SK-N-SH (cell line): ENCODE measurements at regions not wholly inside any gene's neighbourhood (a gene's known extent, or its start where the extent isn't known, plus 50 kb on each side); places are given as distances from the start of the nearest gene placed in this dataset.

Source experiments
- EZH2phosphoT487 ChIP-seq: fragments of 200-600 bp; sonication (generic); IDR thresholded peaks from 2 replicates; pipeline ENCODE4 v1.6.1; 2017; ENCODE audit warnings: low read depth, mixed run types, mild to moderate bottlenecking, antibody characterized with exemption, moderate library complexity, borderline replicate concordance
- RAD21 ChIP-seq: IDR thresholded peaks from 2 replicates; pipeline ENCODE4 v1.6.1; 2012; ENCODE audit warnings: mild to moderate bottlenecking, low read length
- RCOR1 ChIP-seq: fragments of 150-350 bp; IDR thresholded peaks from 2 replicates; pipeline ENCODE4 v1.6.1; 2017; ENCODE audit warnings: antibody characterized with exemption, low read length
- TF ChIP-seq, protein P1 (sequence below): fragments of 150-350 bp; IDR thresholded peaks from 2 replicates; pipeline ENCODE4 v1.6.1; 2017; ENCODE audit warnings: antibody characterized with exemption, low read length, low read depth, borderline replicate concordance
- TF ChIP-seq, protein P2 (sequence below): fragments of 200-600 bp; sonication (generic); IDR thresholded peaks from 2 replicates; pipeline ENCODE4 v1.6.1; 2017; ENCODE audit warnings: antibody characterized with exemption, mild to moderate bottlenecking, moderate library complexity
- TF ChIP-seq, protein P3 (sequence below): IDR thresholded peaks from 2 replicates; pipeline ENCODE4 v1.6.1; 2012; ENCODE audit warnings: mild to moderate bottlenecking, low read depth, low read length, moderate library complexity

DNA sequence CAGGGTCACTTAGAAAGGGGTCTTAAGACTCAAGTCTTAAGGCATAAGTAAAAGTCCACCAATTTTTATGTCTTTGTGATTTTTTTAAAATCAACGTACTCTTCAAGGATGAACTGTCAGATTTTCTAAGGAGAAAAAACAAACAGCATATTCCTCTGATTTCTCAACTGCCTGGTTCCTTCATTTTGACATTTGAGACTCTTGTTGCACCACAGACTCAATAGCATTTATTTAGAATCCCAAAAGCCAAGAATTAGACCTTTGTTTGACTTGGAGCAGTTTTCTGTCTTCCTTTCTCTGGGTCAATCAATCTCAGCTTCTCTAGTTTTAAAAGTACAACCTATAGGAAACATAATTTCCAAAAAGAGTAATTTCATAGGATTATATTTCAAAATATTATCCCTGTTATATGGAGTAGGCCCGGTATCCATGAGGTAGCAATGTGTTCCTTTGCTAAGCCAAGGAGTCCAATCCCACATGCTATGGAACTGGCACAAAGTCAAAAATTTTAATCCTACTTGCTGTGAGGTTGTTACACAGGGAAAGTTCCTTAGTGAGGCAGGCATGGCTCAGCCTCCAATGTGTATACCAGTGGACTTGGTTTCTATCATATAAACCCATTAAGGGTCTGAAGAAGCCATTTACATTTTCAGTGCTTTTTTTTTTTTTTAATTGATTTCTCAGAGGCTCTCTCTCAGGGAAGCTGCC is 405.7 kb downstream of the KIF16B start:
- TF ChIP-seq RAD21 (no peak), RCOR1 (no peak), EZH2phosphoT487 (no peak)
- TF ChIP-seq, protein P1, sequence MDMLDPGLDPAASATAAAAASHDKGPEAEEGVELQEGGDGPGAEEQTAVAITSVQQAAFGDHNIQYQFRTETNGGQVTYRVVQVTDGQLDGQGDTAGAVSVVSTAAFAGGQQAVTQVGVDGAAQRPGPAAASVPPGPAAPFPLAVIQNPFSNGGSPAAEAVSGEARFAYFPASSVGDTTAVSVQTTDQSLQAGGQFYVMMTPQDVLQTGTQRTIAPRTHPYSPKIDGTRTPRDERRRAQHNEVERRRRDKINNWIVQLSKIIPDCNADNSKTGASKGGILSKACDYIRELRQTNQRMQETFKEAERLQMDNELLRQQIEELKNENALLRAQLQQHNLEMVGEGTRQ = no peak
- TF ChIP-seq, protein P2, sequence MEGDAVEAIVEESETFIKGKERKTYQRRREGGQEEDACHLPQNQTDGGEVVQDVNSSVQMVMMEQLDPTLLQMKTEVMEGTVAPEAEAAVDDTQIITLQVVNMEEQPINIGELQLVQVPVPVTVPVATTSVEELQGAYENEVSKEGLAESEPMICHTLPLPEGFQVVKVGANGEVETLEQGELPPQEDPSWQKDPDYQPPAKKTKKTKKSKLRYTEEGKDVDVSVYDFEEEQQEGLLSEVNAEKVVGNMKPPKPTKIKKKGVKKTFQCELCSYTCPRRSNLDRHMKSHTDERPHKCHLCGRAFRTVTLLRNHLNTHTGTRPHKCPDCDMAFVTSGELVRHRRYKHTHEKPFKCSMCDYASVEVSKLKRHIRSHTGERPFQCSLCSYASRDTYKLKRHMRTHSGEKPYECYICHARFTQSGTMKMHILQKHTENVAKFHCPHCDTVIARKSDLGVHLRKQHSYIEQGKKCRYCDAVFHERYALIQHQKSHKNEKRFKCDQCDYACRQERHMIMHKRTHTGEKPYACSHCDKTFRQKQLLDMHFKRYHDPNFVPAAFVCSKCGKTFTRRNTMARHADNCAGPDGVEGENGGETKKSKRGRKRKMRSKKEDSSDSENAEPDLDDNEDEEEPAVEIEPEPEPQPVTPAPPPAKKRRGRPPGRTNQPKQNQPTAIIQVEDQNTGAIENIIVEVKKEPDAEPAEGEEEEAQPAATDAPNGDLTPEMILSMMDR = no peak
- TF ChIP-seq, protein P3, sequence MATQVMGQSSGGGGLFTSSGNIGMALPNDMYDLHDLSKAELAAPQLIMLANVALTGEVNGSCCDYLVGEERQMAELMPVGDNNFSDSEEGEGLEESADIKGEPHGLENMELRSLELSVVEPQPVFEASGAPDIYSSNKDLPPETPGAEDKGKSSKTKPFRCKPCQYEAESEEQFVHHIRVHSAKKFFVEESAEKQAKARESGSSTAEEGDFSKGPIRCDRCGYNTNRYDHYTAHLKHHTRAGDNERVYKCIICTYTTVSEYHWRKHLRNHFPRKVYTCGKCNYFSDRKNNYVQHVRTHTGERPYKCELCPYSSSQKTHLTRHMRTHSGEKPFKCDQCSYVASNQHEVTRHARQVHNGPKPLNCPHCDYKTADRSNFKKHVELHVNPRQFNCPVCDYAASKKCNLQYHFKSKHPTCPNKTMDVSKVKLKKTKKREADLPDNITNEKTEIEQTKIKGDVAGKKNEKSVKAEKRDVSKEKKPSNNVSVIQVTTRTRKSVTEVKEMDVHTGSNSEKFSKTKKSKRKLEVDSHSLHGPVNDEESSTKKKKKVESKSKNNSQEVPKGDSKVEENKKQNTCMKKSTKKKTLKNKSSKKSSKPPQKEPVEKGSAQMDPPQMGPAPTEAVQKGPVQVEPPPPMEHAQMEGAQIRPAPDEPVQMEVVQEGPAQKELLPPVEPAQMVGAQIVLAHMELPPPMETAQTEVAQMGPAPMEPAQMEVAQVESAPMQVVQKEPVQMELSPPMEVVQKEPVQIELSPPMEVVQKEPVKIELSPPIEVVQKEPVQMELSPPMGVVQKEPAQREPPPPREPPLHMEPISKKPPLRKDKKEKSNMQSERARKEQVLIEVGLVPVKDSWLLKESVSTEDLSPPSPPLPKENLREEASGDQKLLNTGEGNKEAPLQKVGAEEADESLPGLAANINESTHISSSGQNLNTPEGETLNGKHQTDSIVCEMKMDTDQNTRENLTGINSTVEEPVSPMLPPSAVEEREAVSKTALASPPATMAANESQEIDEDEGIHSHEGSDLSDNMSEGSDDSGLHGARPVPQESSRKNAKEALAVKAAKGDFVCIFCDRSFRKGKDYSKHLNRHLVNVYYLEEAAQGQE = no peak
